Activated T-cell treated with anti-CD3 and anti-CD28 coated beads, Interleukin-2, amount 50 U/mL, for 48 hours (primary cell): ENCODE measurements at regions not wholly inside any gene's neighbourhood (a gene's known extent, or its start where the extent isn't known, plus 50 kb on each side); places are given as distances from the start of the nearest gene placed in this dataset.
"Not testable (repeated sequence)": the region's sequence is repeated elsewhere in the genome, so short reads cannot be mapped to it uniquely, and the experiment has no call there.

ENCODE experiments used
- DNase-seq, 2 experiments: peaks; one replicate each; pipeline ENCODE4 v3.0.0-alpha.2; 2020

DNA sequence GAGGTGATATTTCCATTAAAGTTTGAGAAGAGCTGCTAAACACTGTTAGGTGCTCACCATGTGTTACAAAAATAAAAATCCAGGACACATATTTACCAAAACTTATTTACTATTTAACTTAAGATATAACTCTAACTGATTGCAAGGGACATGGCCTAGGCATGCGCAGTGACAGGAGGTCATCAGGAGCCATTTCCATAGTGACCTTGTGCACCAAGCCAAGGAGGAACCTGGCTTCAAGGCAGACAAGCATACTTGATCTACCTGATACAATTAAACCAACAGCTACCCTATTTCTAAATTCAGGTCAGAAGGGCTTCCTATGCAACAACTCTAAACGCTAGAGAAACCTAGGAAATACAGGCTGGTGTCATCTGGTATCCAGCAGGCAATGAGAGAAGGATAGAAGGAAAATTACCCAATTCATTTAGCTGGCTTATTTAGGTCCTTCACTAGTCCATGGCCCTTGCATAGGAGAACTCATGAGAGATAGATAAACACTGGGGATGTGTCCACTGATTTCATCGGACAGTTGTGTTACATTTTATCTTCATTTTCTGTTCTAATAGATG lies 134.4 kb downstream of the FOXB1 start:
- no peak for DNase-seq

DNA sequence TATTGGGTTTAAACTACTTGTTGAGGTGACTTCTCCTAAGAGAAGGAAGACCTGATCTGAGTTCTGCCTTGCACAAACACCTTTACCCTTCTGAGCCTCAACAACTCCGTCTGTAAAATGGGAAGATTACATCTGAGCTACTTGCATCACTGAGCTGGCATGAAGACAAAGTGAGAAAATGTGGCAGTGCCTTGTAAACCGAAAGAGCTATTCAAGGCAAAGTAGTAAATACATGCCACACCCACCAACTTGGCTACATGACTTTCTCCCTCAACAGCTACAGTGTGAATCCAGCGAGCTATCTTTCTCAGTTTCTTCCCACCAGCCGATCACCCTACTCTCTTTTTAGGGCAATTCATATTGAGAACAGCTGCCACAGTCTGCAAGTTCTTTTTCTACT lies 148.3 kb downstream of the FOXB1 start:
- DNase-seq = no peak

DNA sequence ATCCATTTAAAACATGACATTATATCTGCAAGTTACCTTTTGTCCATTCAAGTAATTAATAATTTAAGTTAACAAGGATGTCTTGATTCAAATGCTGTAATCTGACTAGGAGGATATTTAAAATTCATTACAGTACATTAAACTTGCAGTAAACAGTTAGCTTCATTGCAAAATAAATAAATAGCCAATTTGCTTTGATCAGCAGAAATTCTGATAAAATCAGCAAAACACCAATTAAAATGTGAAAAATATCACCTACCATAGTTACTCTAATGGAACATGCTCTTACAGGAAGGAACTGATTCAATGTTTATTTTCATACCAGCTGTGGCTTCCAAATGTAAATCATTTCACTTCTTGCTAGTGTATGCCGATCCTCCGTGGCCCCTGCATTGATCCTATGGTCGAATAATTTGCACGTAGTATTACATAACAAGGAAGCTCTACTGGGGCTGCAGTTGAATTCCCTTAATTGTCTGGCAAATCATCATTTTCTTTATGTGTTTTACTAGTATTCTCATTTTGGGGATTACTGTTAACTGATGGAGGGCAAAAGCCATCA lies 150.7 kb downstream of the FOXB1 start:
- no peak for DNase-seq

DNA sequence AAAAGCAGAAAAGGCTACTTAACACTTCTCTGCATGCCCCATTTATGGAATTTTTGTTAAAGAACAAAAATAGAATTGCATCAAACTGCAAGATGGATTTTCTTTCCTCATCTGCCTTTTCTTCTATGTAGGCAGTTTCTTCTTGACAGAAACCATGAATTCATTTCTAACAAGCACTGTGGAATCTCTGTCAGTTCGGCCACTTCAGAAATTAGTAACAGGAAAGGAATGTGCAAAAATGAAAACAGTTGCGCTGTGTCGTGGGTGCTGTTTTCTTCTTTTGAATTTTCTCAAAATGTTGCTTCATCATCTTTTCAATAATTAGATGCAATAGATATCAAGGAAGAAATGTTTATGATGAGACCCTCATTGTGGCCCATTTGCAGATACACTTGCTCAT lies 151.6 kb downstream of the FOXB1 start:
- DNase-seq = no peak

DNA sequence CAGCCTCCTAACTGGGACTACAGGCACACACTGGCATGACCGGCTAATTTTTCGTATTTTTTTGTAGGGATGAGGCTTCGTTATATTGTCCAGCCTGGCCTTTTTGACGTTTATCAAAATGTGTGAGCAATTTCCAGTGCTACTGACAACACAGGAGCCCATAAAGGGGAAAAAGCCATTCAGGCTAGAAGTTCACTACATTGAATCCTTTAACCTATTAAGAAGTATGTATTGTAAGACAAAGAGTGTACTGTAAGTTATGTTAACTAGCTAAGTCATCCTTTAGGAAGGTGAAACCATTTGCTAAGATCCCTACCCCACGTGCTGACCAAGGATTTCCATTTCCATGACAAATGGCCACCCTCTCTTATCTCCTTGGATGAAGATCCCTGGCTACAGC lies 156.8 kb downstream of the FOXB1 start:
- DNase-seq = no peak

DNA sequence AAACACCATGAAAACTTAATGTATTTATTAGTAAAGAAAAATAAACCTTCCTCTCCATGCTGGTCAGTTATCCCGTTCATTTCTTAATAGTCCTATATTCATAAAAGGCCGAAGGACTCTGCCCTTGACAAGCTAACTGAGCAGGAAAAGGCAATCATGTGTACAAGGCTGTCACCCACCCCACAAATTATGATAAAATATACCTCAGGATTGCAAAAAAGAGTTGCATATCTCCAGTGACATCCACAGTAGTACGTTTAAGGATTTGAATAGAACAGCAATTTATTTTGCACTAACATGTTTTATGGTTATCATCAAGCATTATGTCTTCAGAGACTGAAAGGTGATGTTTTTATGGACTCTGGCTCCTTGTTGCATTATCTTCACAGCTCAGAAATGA lies 157.6 kb downstream of the FOXB1 start:
- DNase-seq = no peak

DNA sequence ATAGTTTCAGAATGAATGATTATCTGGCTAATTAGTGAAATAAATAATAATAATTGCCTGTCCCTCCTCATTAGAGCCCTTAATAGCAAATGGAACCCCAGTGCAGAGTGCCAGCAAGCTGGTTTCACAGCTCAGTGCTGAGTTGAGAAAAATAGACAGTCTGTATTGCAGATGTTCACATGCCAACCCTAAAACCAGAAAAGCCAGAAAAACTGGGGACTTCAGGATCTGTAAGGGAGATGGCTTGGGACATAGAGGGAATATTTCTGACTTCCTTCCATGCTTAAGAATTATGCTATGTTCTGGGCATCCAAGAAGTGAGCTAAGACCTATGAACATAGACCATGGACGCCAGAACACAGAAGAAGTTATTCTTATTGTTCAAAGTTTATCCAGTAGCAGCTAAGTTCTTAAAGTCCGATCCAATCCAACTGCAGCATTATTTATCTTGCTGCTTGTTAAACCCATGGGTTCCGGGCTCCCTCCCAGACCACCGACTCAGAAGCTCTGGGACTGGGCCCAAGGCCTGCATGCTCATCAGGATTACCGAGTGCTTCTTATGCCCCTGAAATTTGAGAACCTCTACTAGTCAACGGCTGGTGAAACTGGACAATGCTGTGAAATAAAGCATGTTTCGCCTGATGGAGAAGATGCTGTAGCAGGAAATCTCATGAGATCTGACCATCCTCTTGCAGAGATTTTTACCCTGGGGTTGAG lies 158.3 kb downstream of the FOXB1 start:
- no peak for DNase-seq

DNA sequence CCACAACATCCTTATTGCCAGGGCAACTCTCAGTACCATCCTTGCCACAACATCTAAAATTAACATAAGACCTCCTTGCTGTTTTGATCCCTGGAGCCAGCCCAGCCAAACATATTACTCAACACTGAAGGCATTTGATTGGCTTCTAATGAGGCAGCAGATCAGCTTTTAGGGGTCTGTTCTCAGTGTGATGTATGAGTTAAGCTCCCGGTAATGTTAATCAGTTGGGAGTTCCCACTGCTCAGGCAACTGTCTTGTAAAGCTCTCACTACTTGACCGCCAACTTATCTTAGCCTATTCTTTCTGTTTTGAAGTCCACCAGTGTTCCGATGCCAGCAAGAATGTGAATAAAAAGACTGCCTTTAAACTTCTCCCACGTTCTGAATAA lies 158.9 kb downstream of the FOXB1 start:
- no peak for DNase-seq

DNA sequence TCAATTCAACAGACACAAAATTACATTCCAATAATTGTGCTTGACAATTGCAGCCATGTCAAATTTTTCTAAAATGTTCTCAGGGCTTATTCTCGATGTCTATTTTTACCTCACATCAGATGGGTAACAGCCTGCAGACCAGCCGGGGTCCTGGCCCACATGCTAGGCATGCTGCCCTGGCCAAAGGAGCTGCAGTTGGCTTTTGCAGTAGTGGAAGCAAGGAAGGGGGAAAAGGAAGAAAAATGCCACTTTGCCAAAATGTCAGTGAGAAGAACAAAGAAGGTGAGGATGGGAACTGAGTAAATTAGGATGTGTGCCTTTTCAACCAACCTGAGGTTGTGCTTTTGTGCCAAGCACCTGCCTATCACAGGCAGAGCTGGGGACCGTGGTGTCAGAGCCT lies 161.0 kb downstream of the FOXB1 start:
- DNase-seq = no peak

DNA sequence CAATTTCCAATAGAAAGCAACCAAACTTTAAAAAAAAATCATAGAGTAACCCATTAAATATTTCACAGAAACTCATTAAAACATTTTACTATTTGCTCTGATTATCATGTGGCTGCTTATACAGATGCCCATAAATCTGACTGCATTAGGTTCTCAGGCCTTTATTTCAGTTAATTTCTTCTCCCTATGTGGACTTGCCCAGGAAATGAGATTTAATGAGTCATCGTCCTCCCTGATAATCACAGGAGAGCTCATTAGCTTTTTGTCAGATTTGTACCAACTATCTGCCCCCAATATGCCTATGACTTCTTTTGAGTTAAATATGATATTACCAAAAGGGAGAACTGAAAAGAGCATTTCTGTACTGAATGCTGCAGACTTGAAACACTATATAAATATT lies 168.0 kb downstream of the FOXB1 start:
- DNase-seq = no peak

DNA sequence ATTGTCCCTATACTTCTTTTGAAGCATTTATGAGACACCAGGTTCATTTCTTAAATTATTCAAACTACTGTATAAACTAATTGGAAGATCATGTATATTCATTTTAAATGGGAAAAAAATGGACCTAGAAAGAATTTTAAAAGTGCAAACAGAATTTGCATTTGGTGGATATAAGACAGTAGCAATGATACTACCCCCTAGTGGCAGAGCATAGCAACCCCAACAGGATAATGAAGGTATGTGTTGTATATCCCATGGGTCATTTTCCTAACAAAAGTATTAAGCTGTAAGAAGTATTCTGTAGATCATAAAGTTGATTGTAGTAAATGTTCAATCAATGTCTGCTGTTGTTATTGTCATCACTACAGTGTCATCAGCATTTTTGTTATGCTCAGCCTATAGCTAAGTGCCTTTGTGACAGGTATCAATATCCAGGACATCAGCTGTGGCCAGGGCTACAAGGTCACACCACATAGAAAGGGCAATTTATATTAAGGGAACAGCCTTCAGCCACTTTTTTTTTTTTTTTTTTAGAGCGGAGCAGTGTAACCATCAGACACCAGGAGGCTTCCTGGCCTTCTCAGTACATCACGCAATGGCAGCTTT lies 175.8 kb downstream of the FOXB1 start:
- DNase-seq = no peak

DNA sequence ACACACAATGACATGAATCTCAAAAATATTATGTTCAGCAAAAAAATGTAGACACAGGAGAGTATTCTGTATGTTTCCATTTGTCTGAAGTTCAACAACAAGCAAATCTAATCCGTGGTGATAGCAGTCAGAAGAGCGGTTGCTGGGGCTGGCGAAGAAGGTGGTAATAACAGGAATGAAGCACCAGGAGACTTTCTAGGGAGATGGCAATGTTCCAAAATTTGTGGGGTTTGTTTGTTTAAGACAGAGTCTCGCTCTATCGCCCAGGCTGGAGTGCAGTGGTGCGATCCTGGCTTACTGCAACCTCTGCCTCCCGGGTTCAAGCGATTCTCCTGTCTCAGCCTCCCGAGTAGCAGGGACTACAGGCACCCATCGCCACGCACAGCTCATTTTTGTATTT lies 177.8 kb downstream of the FOXB1 start:
- not testable (repeated sequence) for DNase-seq

DNA sequence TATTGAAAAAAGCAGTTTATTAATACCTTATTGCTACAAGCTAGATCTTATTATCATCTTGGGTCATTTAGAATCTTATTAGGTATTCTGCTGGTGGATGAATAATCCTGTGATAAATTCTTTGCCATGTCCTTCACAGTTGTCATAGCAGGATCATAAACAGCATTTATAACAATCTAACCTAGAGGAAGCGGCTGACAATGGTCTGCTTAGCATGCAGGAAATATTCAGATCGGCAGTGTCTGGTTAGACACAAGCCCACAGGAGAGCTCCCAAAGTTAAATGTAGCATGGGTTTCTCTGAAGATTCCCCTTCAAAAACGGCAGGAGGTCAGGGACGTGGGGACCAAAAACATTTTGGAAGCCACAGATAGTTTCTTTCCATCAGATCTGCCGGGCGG lies 179.3 kb downstream of the FOXB1 start:
- no peak for DNase-seq

DNA sequence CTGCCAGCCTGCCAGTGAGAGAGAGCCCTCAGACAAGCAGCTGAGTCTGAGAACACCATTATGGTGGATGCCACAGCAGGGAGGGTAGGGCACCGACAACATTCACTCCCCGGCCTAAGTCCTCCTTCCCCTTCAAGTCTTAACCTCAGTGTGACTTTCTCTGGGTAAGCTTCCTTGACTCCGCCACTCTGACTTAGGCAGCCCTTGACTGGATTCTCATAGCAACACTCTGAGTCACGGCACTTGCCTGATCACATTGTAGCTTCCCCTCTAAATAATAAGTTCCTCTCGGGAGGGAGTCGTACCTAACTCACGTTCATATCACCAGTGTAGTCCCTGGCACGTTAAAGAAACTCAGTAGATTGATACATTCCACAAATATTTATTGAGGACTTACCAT lies 180.5 kb downstream of the FOXB1 start:
- DNase-seq = no peak

DNA sequence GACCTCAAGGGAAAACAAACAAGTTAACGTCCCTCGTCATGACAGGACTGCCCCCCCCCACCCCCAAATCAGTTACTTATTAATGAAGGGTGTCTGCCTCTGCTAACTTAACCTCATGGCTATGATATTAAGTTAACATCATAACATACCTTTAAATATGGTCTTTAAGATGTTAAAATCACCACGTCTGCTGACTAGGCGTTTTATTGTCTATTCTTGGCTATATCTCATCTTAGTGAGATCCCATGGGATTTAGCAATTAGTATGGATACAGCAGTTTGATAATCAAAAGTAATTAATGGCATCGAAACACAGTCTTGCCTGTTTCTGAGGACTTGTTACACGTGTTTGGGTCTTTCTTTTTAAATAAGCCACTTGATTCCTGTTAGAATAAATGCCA lies 186.9 kb downstream of the FOXB1 start:
- DNase-seq = no peak

DNA sequence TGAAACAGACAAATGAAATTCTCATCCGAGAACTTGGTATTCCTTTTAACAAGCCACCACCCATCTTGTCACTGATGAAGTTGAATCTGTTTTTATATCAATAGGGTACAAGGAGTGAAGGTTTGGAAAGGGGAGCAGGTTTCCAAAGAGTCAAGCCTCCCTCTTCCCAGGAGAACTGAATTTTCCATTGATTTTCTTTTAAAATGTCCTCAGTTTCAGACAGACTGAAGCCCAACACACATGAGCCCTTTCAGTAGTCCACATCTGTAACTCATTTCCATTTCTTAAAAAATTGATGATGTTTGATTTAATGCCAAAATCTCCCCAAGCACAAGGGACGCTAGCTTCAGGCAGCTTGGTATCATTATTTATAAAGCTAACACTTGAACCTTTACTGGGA lies 187.7 kb downstream of the FOXB1 start:
- DNase-seq = no peak

DNA sequence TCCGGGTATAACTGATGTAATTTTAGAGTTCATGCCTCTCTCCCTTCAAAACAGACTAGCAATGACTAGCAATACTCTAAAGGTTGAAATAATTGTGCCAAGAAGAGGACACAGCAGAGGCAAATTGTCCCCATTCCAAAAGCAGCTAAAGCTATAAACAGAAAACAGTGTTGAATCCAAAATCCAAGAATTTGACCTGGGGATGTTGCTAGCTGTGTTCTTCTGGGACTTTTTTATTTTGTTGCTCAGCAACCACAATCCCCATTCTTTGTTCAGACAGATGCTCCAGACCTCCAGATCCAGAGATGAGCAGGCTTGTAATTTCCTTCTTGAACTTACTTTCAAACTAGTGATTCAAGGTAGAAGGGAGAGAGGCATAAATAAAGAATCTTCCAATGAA lies 191.5 kb downstream of the FOXB1 start:
- no peak for DNase-seq

DNA sequence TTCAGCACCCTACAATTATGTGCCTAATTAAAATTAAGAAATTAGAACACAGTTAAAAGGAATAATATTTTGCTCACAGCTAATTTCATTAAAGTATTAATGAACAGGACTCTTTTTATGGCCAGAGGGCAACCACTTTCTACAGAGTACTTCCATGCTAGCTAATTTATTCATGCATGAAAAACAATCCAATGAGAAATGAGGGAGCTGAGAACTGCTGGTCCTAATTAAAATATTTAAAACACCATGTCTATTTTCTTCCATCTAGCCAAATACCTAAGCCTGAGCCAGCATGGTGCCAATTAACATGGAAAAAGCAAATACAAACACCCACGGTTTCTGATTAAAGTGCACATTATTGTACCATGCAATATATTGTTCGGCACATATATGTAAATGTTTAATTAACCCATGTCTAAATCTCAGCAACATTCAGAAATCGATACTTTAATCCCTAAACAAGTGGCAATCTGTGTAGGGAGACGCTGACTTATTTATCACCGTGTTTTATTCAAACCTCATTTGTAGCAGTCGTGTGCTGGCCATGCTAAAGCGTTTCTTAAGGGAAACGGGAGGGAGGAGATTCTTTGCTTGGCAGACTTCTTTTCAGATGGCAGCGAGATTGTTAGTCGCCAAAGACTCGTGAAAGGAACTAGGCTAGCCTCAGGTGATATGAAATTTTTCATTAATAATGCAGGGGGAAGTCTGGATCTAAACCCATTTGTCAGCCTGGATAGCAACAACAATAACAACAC lies 193.5 kb downstream of the ANXA2 start:
- DNase-seq = no peak

DNA sequence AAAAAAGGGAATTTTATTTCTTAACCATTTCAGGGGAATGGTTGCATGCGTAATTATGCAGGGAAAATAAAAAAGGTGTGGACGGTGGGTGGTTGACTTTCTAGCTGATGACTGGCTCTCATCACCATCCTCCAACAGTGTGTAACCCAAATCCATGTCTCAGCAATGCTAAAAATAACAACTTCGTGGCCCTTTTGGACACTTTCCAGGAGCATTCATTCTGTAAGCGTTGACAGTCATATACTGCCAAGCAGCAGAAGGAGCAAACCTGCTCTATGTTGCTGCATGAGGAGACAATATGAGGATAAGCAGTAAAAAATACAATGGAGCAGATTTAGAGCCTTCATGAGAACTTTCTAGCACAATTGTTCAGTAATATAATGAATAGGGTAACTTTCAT lies 189.1 kb downstream of the ANXA2 start:
- no peak for DNase-seq

DNA sequence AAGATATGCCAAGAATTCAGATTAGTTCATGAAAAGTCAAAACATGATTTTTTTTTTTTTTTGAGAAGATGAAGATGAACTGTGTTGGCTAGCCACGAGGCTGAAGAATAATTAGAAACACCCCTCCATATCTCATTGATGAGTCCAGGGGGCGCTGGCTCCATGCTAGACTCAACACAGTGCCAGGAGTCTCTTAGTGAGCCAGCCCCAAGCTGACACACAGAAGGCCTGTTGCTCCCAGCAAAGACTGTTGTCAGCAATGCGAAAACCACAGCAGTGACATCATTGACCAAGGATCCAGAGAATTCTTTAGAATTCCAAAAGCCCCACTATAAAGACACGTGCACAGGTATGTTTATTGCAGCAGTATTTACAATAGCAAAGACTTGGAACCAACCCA lies 185.2 kb downstream of the ANXA2 start:
- no peak for DNase-seq

DNA sequence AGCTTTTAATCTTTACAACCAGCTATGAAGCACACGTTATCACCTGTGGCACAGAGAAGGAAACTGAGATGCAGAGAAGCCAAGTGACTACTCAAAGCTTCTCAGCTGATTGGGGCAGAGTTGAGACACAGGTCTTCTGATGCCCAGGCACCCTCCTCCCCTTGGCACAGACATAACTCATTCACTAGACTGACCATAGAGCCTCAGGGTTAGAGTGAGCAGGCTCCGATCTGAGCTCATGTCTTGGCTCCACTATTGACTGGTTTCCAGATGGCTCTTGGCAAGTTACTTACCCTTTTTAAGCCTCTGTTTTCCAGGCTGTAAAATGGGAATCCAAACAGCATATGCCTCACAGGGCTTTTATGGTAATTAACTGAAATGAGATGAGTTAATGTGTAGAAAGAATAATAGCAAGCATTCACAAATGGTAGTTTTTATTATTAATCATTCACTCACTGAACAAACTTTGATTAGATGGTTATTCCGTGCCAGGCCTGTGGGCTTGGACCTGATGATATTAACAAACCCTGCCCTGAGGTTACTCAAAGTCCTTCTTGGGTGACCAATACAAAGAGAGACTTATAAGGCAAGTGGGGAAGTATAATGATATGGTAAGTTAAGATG lies 184.3 kb downstream of the ANXA2 start:
- no peak for DNase-seq

DNA sequence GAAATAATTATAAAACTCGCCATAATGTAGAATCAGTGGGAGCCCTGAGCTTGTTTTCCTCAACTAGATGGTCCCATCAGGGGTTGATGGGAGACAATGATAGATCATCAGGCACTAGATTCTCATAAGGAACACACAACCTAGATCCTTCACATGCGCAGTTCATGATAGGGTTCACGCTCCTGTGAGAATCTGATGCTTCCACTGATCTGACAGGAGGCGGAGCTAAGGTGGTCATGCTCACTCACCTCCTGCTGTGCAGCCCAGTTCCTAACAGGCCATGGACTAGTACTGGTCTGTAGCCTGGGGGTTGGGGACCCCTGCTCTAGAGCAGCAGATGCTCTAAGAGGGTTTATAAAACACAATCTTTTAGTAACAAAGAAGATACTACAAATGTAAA lies 183.6 kb downstream of the ANXA2 start:
- DNase-seq = no peak
